HepG2 (cell line): ENCODE measurements at regions not wholly inside any gene's neighbourhood (a gene's known extent, or its start where the extent isn't known, plus 50 kb on each side); places are given as distances from the start of the nearest gene placed in this dataset.

Source experiments
- ATAC-seq: fragments of 200-7000 bp; cut with Tn5 transposase; 3 replicates; pipeline ENCODE4 v1.9.1; 2020; ENCODE audit warnings: mild to moderate bottlenecking, moderate library complexity
- BruUV-seq: library from RNA; stranded (reverse); fragments of 400-500 nt; replicated peaks from 2 replicates; lab custom pipeline; 2021; lab: Mats Ljungman, UMichigan
- CTCF ChIA-PET: fragments of 300-600 bp; formaldehyde crosslinking; extraction: SDS; loops from one replicate; lab custom pipeline; 2021; ENCODE audit warnings: low total read pairs, inconsistent platforms, low intra/inter-chr PET ratio; lab: Yijun Ruan, JAX
- POLR2A ChIA-PET: fragments of 350-600 bp; sonication (Branson Sonifier 250); formaldehyde crosslinking; loops from one replicate; lab custom pipeline; 2020; ENCODE audit warnings: antibody characterized with exemption, inconsistent platforms; lab: Yijun Ruan, JAX
- DNase-seq: peaks from one replicate; pipeline ENCODE4 v3.0.0-alpha.2; 2015; ENCODE audit warnings: low spot score
- FAIRE-seq: peaks from 3 replicates; lab custom pipeline; 2011; peaks lifted over from hg19 to GRCh38; lab: Jason Lieb, UNC
- H2AFZ ChIP-seq: one replicate; pipeline ENCODE4 v1.6.1; 2011; ENCODE audit warnings: low read length, inconsistent platforms
- H3K27ac ChIP-seq: fragments of 300-600 bp; 3 replicates; pipeline ENCODE4 v1.8.0; 2011; ENCODE audit warnings: mixed run types, mild to moderate bottlenecking, mixed read lengths, low read length, inconsistent platforms; ENCODE audit not compliant: insufficient read depth; ENCODE audit errors: extremely low read length
- H3K27me3 ChIP-seq, 2 experiments: fragments of 200-600 bp in 1 of 2; 2 replicates in 1 of 2; 3 replicates in 1 of 2; pipeline versions ENCODE4 v1.6.0 to v1.8.0; 2011; ENCODE audit warnings: low read length in 2 of 2, mild to moderate bottlenecking in 2 of 2, moderate library complexity in 2 of 2, inconsistent platforms in 1 of 2; ENCODE audit not compliant: insufficient read depth in 2 of 2, control insufficient read depth in 1 of 2
- H3K36me3 ChIP-seq, 2 experiments: fragments of 200-600 bp in 1 of 2; replicated peaks in 1 of 2; 2 replicates in 1 of 2; 3 replicates in 1 of 2; pipeline versions ENCODE4 v1.5.1 to v1.8.0; 2011; ENCODE audit warnings: low read length in 2 of 2, inconsistent platforms in 1 of 2; ENCODE audit not compliant: insufficient read depth in 2 of 2, control insufficient read depth in 1 of 2
- H3K4me1 ChIP-seq: 2 replicates; pipeline ENCODE4 v1.5.1; 2012; ENCODE audit warnings: low read length, inconsistent platforms; ENCODE audit not compliant: insufficient read depth
- H3K4me2 ChIP-seq: 2 replicates; pipeline ENCODE4 v1.6.0; 2011; ENCODE audit warnings: low read depth, low read length, inconsistent platforms
- H3K4me3 ChIP-seq, 3 experiments: fragments of 200-600 bp in 1 of 3; sonication (generic), shearing (Covaris generic) in 1 of 3; replicated peaks in 1 of 3; 2 replicates each; pipeline ENCODE4 v1.5.1; 2011 to 2016; ENCODE audit warnings: low read length in 3 of 3, inconsistent platforms in 2 of 3, low read depth in 2 of 3, mild to moderate bottlenecking in 2 of 3, control low read depth in 1 of 3, mixed read lengths in 1 of 3; ENCODE audit not compliant: insufficient read depth in 1 of 3
- H3K79me2 ChIP-seq: one replicate; pipeline ENCODE4 v1.6.1; 2011; ENCODE audit warnings: low read length, inconsistent platforms; ENCODE audit not compliant: insufficient read depth
- H3K9ac ChIP-seq: 2 replicates; pipeline ENCODE4 v1.6.0; 2011; ENCODE audit warnings: mild to moderate bottlenecking, low read depth, low read length, inconsistent platforms; ENCODE audit not compliant: insufficient read depth
- H3K9me3 ChIP-seq: 2 replicates; pipeline ENCODE4 v1.5.1; 2012; ENCODE audit warnings: mild to moderate bottlenecking, low read length
- H4K20me1 ChIP-seq: 2 replicates; pipeline ENCODE4 v1.6.0; 2011; ENCODE audit warnings: inconsistent platforms, mild to moderate bottlenecking, low read length, moderate library complexity; ENCODE audit not compliant: insufficient read depth
- CHD2 ChIP-seq: IDR thresholded peaks from 2 replicates; pipeline ENCODE4 v1.6.1; 2011; ENCODE audit warnings: low read depth, low read length, improper control_type of control experiment
- KDM5A ChIP-seq: fragments of 200-600 bp; sonication (generic); IDR thresholded peaks from 2 replicates; pipeline ENCODE4 v1.7.0; 2018; ENCODE audit warnings: antibody characterized with exemption, mild to moderate bottlenecking, low read length, borderline replicate concordance
- SMAD1 ChIP-seq: sonication (generic); formaldehyde crosslinking; IDR thresholded peaks from 2 replicates; pipeline ENCODE4 v1.4.0; 2020; ENCODE audit warnings: missing genetic modification reagents, low read depth, mild to moderate bottlenecking, borderline replicate concordance
- ZNF224 ChIP-seq: sonication (generic); formaldehyde crosslinking; IDR thresholded peaks from 2 replicates; pipeline ENCODE4 v1.5.0; 2020; ENCODE audit warnings: mild to moderate bottlenecking, missing genetic modification reagents
- ZNF510 ChIP-seq: sonication (generic); formaldehyde crosslinking; IDR thresholded peaks from 2 replicates; pipeline ENCODE4 v1.4.0; 2020; ENCODE audit warnings: low read depth, mild to moderate bottlenecking, missing genetic modification reagents
- WGBS: methylation state at CpG from one replicate; pipeline ENCODE4 v1.1.6; 2017; ENCODE audit warnings: low lambda C conversion rate; 5-methylcytosine and 5-hydroxymethylcytosine counted together
- in situ Hi-C: cut with HindIII; loops from 2 replicates; pipeline ENCODE4 v1.10.0; 2017; ENCODE audit warnings: low pct_unique_long_range_greater_than_20kb; ENCODE audit not compliant: extremely low pct_ligation_motif_present
- intact Hi-C: fragments of 100-400 bp; cut with micrococcal nuclease; formaldehyde crosslinking; loops from one replicate; pipeline ENCODE4 v1.10.0; 2022; ENCODE audit not compliant: unreplicated experiment
- TF ChIP-seq, protein P1 (sequence below): IDR thresholded peaks from 2 replicates; pipeline ENCODE4 v1.6.1; 2012; ENCODE audit warnings: low read depth, low read length, improper control_type of control experiment
- TF ChIP-seq, protein P2 (sequence below): sonication (generic); formaldehyde crosslinking; conservative IDR thresholded peaks from 2 replicates; pipeline ENCODE4 v1.5.0; 2020; ENCODE audit warnings: missing genetic modification reagents
- TF ChIP-seq, protein P3 (sequence below): fragments of 450-650 bp; IDR thresholded peaks from 2 replicates; pipeline ENCODE4 v1.6.1; 2016
- TF ChIP-seq, protein P4 (sequence below): sonication (generic); formaldehyde crosslinking; IDR thresholded peaks from 2 replicates; pipeline ENCODE4 v1.4.0; 2020; ENCODE audit warnings: mild to moderate bottlenecking, low read depth, missing genetic modification reagents
- TF ChIP-seq, protein P5 (sequence below): sonication (generic); formaldehyde crosslinking; IDR thresholded peaks from 2 replicates; pipeline ENCODE4 v1.5.1; 2020; ENCODE audit warnings: missing genetic modification reagents, mild to moderate bottlenecking, borderline replicate concordance
- TF ChIP-seq, protein P6 (sequence below): sonication (generic); formaldehyde crosslinking; IDR thresholded peaks from 2 replicates; pipeline ENCODE4 v1.9.0; 2021; ENCODE audit warnings: mild to moderate bottlenecking, missing genetic modification reagents

DNA sequence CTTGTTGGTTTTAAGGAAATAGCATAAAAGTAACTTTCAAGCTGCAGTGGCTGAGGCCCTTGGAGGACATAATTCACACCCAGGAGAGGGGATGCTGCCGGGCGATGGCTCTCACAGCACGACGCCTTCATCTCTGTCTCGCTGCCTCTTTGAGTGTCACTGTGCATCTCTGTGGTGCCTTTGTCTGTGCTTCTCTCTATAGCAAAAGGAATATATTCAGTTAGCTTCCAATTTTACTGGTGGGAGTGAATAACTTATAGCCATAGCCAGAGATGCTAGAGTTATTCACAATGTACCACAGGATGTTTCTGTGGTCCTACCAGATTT, 276.7 kb downstream of the SYK start:
- TF ChIP-seq, protein P1, sequence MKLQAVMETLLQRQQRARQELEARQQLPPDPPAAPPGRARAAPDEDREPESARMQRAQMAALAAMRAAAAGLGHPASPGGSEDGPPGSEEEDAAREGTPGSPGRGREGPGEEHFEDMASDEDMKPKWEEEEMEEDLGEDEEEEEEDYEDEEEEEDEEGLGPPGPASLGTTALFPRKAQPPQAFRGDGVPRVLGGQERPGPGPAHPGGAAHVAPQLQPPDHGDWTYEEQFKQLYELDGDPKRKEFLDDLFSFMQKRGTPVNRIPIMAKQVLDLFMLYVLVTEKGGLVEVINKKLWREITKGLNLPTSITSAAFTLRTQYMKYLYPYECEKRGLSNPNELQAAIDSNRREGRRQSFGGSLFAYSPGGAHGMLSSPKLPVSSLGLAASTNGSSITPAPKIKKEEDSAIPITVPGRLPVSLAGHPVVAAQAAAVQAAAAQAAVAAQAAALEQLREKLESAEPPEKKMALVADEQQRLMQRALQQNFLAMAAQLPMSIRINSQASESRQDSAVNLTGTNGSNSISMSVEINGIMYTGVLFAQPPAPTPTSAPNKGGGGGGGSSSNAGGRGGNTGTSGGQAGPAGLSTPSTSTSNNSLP, result no peak
- TF ChIP-seq, protein P2, sequence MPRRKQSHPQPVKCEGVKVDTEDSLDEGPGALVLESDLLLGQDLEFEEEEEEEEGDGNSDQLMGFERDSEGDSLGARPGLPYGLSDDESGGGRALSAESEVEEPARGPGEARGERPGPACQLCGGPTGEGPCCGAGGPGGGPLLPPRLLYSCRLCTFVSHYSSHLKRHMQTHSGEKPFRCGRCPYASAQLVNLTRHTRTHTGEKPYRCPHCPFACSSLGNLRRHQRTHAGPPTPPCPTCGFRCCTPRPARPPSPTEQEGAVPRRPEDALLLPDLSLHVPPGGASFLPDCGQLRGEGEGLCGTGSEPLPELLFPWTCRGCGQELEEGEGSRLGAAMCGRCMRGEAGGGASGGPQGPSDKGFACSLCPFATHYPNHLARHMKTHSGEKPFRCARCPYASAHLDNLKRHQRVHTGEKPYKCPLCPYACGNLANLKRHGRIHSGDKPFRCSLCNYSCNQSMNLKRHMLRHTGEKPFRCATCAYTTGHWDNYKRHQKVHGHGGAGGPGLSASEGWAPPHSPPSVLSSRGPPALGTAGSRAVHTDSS (CRISPR knock-in tag), result no peak
- TF ChIP-seq, protein P3, sequence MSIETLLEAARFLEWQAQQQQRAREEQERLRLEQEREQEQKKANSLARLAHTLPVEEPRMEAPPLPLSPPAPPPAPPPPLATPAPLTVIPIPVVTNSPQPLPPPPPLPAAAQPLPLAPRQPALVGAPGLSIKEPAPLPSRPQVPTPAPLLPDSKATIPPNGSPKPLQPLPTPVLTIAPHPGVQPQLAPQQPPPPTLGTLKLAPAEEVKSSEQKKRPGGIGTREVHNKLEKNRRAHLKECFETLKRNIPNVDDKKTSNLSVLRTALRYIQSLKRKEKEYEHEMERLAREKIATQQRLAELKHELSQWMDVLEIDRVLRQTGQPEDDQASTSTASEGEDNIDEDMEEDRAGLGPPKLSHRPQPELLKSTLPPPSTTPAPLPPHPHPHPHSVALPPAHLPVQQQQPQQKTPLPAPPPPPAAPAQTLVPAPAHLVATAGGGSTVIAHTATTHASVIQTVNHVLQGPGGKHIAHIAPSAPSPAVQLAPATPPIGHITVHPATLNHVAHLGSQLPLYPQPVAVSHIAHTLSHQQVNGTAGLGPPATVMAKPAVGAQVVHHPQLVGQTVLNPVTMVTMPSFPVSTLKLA, result no peak
- TF ChIP-seq, protein P4, sequence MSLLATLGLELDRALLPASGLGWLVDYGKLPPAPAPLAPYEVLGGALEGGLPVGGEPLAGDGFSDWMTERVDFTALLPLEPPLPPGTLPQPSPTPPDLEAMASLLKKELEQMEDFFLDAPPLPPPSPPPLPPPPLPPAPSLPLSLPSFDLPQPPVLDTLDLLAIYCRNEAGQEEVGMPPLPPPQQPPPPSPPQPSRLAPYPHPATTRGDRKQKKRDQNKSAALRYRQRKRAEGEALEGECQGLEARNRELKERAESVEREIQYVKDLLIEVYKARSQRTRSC (CRISPR knock-in tag), result no peak
- TF ChIP-seq KDM5A, result no peak
- TF ChIP-seq SMAD1, result no peak
- TF ChIP-seq, protein P5, sequence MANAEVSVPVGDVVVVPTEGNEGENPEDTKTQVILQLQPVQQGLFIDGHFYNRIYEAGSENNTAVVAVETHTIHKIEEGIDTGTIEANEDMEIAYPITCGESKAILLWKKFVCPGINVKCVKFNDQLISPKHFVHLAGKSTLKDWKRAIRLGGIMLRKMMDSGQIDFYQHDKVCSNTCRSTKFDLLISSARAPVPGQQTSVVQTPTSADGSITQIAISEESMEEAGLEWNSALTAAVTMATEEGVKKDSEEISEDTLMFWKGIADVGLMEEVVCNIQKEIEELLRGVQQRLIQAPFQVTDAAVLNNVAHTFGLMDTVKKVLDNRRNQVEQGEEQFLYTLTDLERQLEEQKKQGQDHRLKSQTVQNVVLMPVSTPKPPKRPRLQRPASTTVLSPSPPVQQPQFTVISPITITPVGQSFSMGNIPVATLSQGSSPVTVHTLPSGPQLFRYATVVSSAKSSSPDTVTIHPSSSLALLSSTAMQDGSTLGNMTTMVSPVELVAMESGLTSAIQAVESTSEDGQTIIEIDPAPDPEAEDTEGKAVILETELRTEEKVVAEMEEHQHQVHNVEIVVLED, result no peak
- no peak for TF ChIP-seq ZNF224 (CRISPR knock-in tag)
- TF ChIP-seq ZNF510 (CRISPR knock-in tag), result no peak
- TF ChIP-seq CHD2, result no peak
- TF ChIP-seq, protein P6, sequence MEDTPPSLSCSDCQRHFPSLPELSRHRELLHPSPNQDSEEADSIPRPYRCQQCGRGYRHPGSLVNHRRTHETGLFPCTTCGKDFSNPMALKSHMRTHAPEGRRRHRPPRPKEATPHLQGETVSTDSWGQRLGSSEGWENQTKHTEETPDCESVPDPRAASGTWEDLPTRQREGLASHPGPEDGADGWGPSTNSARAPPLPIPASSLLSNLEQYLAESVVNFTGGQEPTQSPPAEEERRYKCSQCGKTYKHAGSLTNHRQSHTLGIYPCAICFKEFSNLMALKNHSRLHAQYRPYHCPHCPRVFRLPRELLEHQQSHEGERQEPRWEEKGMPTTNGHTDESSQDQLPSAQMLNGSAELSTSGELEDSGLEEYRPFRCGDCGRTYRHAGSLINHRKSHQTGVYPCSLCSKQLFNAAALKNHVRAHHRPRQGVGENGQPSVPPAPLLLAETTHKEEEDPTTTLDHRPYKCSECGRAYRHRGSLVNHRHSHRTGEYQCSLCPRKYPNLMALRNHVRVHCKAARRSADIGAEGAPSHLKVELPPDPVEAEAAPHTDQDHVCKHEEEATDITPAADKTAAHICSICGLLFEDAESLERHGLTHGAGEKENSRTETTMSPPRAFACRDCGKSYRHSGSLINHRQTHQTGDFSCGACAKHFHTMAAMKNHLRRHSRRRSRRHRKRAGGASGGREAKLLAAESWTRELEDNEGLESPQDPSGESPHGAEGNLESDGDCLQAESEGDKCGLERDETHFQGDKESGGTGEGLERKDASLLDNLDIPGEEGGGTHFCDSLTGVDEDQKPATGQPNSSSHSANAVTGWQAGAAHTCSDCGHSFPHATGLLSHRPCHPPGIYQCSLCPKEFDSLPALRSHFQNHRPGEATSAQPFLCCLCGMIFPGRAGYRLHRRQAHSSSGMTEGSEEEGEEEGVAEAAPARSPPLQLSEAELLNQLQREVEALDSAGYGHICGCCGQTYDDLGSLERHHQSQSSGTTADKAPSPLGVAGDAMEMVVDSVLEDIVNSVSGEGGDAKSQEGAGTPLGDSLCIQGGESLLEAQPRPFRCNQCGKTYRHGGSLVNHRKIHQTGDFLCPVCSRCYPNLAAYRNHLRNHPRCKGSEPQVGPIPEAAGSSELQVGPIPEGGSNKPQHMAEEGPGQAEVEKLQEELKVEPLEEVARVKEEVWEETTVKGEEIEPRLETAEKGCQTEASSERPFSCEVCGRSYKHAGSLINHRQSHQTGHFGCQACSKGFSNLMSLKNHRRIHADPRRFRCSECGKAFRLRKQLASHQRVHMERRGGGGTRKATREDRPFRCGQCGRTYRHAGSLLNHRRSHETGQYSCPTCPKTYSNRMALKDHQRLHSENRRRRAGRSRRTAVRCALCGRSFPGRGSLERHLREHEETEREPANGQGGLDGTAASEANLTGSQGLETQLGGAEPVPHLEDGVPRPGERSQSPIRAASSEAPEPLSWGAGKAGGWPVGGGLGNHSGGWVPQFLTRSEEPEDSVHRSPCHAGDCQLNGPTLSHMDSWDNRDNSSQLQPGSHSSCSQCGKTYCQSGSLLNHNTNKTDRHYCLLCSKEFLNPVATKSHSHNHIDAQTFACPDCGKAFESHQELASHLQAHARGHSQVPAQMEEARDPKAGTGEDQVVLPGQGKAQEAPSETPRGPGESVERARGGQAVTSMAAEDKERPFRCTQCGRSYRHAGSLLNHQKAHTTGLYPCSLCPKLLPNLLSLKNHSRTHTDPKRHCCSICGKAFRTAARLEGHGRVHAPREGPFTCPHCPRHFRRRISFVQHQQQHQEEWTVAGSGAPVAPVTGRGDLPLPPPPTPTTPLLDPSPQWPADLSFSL (CRISPR knock-in tag), result no peak

More for the DNA sequence above, 276.7 kb downstream of the SYK start:
- in situ Hi-C loops, result no loop called here
- Histone ChIP-seq H3K27me3 (no peaks in the 10 kb centered on the region), H3K4me3 (no peak overlapping the region), H2AFZ (no peak overlapping the region), H4K20me1 (no peaks in the 10 kb centered on the region), H3K9ac (no peak overlapping the region), H3K36me3 (no peaks in the 10 kb centered on the region), H3K27ac (no peak overlapping the region), H3K4me2 (no peak overlapping the region), H3K4me1 (peaks cover 33% of the 10 kb centered on the region), H3K9me3 (no peaks in the 10 kb centered on the region), H3K79me2 (no peaks in the 10 kb centered on the region)
- no peak for FAIRE-seq
- WGBS, result 98% methylated on average over 5 of the region's 5 CpGs
- BruUV-seq, result no TSS peak
- ATAC-seq, result no peak
- ChIA-PET CTCF (no interaction called here), POLR2A (no interaction called here)
- no peak for DNase-seq
- intact Hi-C loops, result no loop called here
